NB4 (cell line): ENCODE measurements at regions not wholly inside any gene's neighbourhood (a gene's known extent, or its start where the extent isn't known, plus 50 kb on each side); places are given as distances from the start of the nearest gene placed in this dataset.

Experiments
- CTCF ChIP-seq: IDR thresholded peaks from one replicate; pipeline ENCODE4 v1.5.1; 2012; ENCODE audit warnings: low read depth, low read length
- POLR2A ChIP-seq: IDR thresholded peaks from 2 replicates; pipeline ENCODE4 v1.6.1; 2011; ENCODE audit warnings: mild to moderate bottlenecking; ENCODE audit not compliant: insufficient read length; ENCODE audit errors: extremely low read depth

- no peak for TF ChIP-seq POLR2A
- TF ChIP-seq CTCF, result no peak
Measured at GRCh38 chr3:30253832-30254231, 352.6 kb upstream of the TGFBR2 start.
